Sigmoid colon (tissue), 6 donors: ENCODE measurements at regions not wholly inside any gene's neighbourhood (a gene's known extent, or its start where the extent isn't known, plus 50 kb on each side); places are given as distances from the start of the nearest gene placed in this dataset.

Source experiments
- DNase-seq: peaks from one replicate; pipeline ENCODE4 v3.0.0-alpha.2; 2019
- H3K27ac ChIP-seq, 4 donors: fragments of 200-600 bp; sonication (generic); one replicate each; pipeline ENCODE4 v1.5.1; 2016 to 2019; ENCODE audit warnings: mild to moderate bottlenecking in 1 of 4
- H3K27me3 ChIP-seq, 3 donors: fragments of 200-600 bp; sonication (generic); one replicate each; pipeline ENCODE4 v1.5.1; 2019; ENCODE audit warnings: mild to moderate bottlenecking in 1 of 3
- H3K36me3 ChIP-seq, 4 donors: fragments of 200-600 bp; sonication (generic); one replicate each; pipeline ENCODE4 v1.5.1; 2016 to 2019
- H3K4me1 ChIP-seq, 4 donors: fragments of 200-600 bp; sonication (generic); one replicate each; pipeline ENCODE4 v1.5.1; 2017 to 2019
- H3K4me3 ChIP-seq, 4 donors: fragments of 200-600 bp; sonication (generic); one replicate each; pipeline ENCODE4 v1.5.1; 2017 to 2019; ENCODE audit warnings: mild to moderate bottlenecking in 2 of 4, moderate library complexity in 1 of 4
- H3K9me3 ChIP-seq, 4 donors: fragments of 200-600 bp in 3 of 4; sonication (generic) in 3 of 4; one replicate each; pipeline versions ENCODE4 v1.5.1 to v1.6.1; 2013 to 2019
- CTCF ChIP-seq, 4 experiments: fragments of 450-650 bp in 3 of 4; fragments of 200-600 bp in 1 of 4; IDR thresholded peaks; one replicate each; pipeline ENCODE4 v1.5.1; 2016 to 2019; ENCODE audit warnings: antibody characterized with exemption in 4 of 4, mild to moderate bottlenecking in 3 of 4, moderate library complexity in 2 of 4
- EP300 ChIP-seq, 4 donors: sonication (generic); formaldehyde crosslinking; IDR thresholded peaks; one replicate each; pipeline ENCODE4 v1.6.1; 2017; ENCODE audit warnings: antibody characterized with exemption in 4 of 4
- POLR2A ChIP-seq, 2 donors: fragments of 450-650 bp; IDR thresholded peaks; one replicate each; pipeline ENCODE4 v1.6.1; 2016; ENCODE audit warnings: antibody characterized with exemption in 2 of 2, mild to moderate bottlenecking in 2 of 2, moderate library complexity in 2 of 2
- POLR2AphosphoS5 ChIP-seq, 4 donors: sonication (generic); formaldehyde crosslinking; IDR thresholded peaks; one replicate each; pipeline ENCODE4 v1.6.1; 2017; ENCODE audit warnings: antibody characterized with exemption in 4 of 4
- WGBS, 2 donors: extraction: QIAGEN DNeasy Blood & Tissue Kit; methylation state at CpG; one replicate each; pipeline ENCODE4 v1.1.7; 2013; 5-methylcytosine and 5-hydroxymethylcytosine counted together
- intact Hi-C: fragments of 100-400 bp; cut with DNase I; formaldehyde crosslinking; loops from one replicate; pipeline ENCODE4 v1.15.1; 2023
- donor health status: healthy with polysubstance abuse.
- donor health status: healthy.

- no peaks in the 10 kb centered on the region for H3K4me1 ChIP-seq
- no peaks in the 10 kb centered on the region for H3K27me3 ChIP-seq
- H3K27ac ChIP-seq: no peak overlapping the region
- no peak overlapping the region for H3K4me3 ChIP-seq
- DNase-seq: no peak
- intact Hi-C loops: no loop called here
- 73 to 89% methylated on average over 4 of the region's 4 CpGs for WGBS, 2 donors
- H3K9me3 ChIP-seq: no peaks in the 10 kb centered on the region
- no peak for TF ChIP-seq POLR2A (IDR thresholded peaks at IDR 0.05)
- TF ChIP-seq EP300 (IDR thresholded peaks at IDR 0.05): no peak
- no peak for TF ChIP-seq POLR2AphosphoS5 (IDR thresholded peaks at IDR 0.05)
- peak in 3 of 4 experiments; percentile 12 to 35 (median 32) for TF ChIP-seq CTCF (IDR thresholded peaks at IDR 0.05)
- H3K36me3 ChIP-seq: no peaks in the 10 kb centered on the region
Observed at GRCh38 chr4:14254252-14254651, 626.7 kb upstream of the BOD1L1 start.

GRCh38 chr4:14254926-14255325, 627.4 kb upstream of the BOD1L1 start:
- WGBS, 2 donors: 88 to 91% methylated on average over 1 of the region's 1 CpG
- Histone ChIP-seq H3K27ac (no peak overlapping the region), H3K9me3 (no peaks in the 10 kb centered on the region), H3K4me3 (no peak overlapping the region), H3K4me1 (no peaks in the 10 kb centered on the region), H3K27me3 (no peaks in the 10 kb centered on the region), H3K36me3 (no peaks in the 10 kb centered on the region)
- no peak for DNase-seq
- intact Hi-C loops: no loop called here
- TF ChIP-seq POLR2AphosphoS5 (IDR thresholded peaks at IDR 0.05) (no peak), POLR2A (IDR thresholded peaks at IDR 0.05) (no peak), CTCF (IDR thresholded peaks at IDR 0.05) (no peak)

- Histone ChIP-seq H3K36me3 (no peaks in the 10 kb centered on the region), H3K27me3 (no peaks in the 10 kb centered on the region), H3K4me3 (no peak overlapping the region), H3K9me3 (no peaks in the 10 kb centered on the region), H3K27ac (no peak overlapping the region), H3K4me1 (no peaks in the 10 kb centered on the region)
- no peak for TF ChIP-seq CTCF (IDR thresholded peaks at IDR 0.05)
- TF ChIP-seq POLR2AphosphoS5 (IDR thresholded peaks at IDR 0.05): no peak
- TF ChIP-seq POLR2A (IDR thresholded peaks at IDR 0.05): no peak
- no peak for TF ChIP-seq EP300 (IDR thresholded peaks at IDR 0.05)
- WGBS, 2 donors: 82 to 83% methylated on average over 1 of the region's 1 CpG
- intact Hi-C loops: no loop called here
- no peak for DNase-seq
Observed at GRCh38 chr4:14257903-14258302, 630.4 kb upstream of the BOD1L1 start.

- Histone ChIP-seq H3K9me3 (no peaks in the 10 kb centered on the region), H3K4me1 (no peaks in the 10 kb centered on the region), H3K36me3 (no peaks in the 10 kb centered on the region), H3K4me3 (no peak overlapping the region), H3K27me3 (no peaks in the 10 kb centered on the region), H3K27ac (no peak overlapping the region)
- intact Hi-C loops: no loop called here
- 84 to 89% methylated on average over 4 of the region's 4 CpGs for WGBS, 2 donors
- DNase-seq: no peak
- TF ChIP-seq CTCF (IDR thresholded peaks at IDR 0.05) (no peak), POLR2A (IDR thresholded peaks at IDR 0.05) (no peak), EP300 (IDR thresholded peaks at IDR 0.05) (no peak)
Observed at GRCh38 chr4:14259936-14260335, 632.4 kb upstream of the BOD1L1 start.

GRCh38 chr4:14260591-14260990, 633.1 kb upstream of the BOD1L1 start:
- H3K27ac ChIP-seq: no peak overlapping the region
- TF ChIP-seq EP300 (IDR thresholded peaks at IDR 0.05): no peak
- TF ChIP-seq POLR2AphosphoS5 (IDR thresholded peaks at IDR 0.05): no peak
- TF ChIP-seq POLR2A (IDR thresholded peaks at IDR 0.05): no peak
- no peak for TF ChIP-seq CTCF (IDR thresholded peaks at IDR 0.05)
- WGBS, 2 donors: 81 to 85% methylated on average over 3 of the region's 3 CpGs

More at GRCh38 chr4:14260591-14260990, 633.1 kb upstream of the BOD1L1 start:
- Histone ChIP-seq H3K4me3 (no peak overlapping the region), H3K36me3 (no peaks in the 10 kb centered on the region), H3K27me3 (no peaks in the 10 kb centered on the region), H3K9me3 (no peaks in the 10 kb centered on the region), H3K4me1 (no peaks in the 10 kb centered on the region)
- DNase-seq: no peak
- intact Hi-C loops: no loop called here
